Mucosa of rectum (tissue), 2 donors: ENCODE measurements at regions not wholly inside any gene's neighbourhood (a gene's known extent, or its start where the extent isn't known, plus 50 kb on each side); places are given as distances from the start of the nearest gene placed in this dataset.

Experiments used
- H3K27ac ChIP-seq, 2 donors: one replicate each; pipeline ENCODE4 v1.7.0; 2013; ENCODE audit warnings: inconsistent platforms in 2 of 2, low read depth in 2 of 2, low read length in 2 of 2
- H3K27me3 ChIP-seq, 2 donors: one replicate each; pipeline ENCODE4 v1.7.0; 2013; ENCODE audit warnings: low read length in 2 of 2; ENCODE audit not compliant: control insufficient read depth in 2 of 2, insufficient read depth in 2 of 2
- H3K36me3 ChIP-seq, 2 donors: one replicate each; pipeline ENCODE4 v1.7.0; 2013; ENCODE audit warnings: low read length in 2 of 2; ENCODE audit not compliant: control insufficient read depth in 2 of 2, insufficient read depth in 2 of 2
- H3K4me1 ChIP-seq, 2 donors: one replicate each; pipeline ENCODE4 v1.7.0; 2013; ENCODE audit warnings: low read length in 2 of 2, mild to moderate bottlenecking in 1 of 2; ENCODE audit not compliant: control insufficient read depth in 2 of 2, insufficient read depth in 2 of 2
- H3K4me3 ChIP-seq, 2 donors: one replicate each; pipeline ENCODE4 v1.7.0; 2013; ENCODE audit warnings: low read length in 2 of 2
- H3K9ac ChIP-seq, 2 donors: one replicate each; pipeline ENCODE4 v1.7.0; 2013; ENCODE audit warnings: low read length in 2 of 2, low read depth in 1 of 2, mild to moderate bottlenecking in 1 of 2
- H3K9me3 ChIP-seq, 2 donors: one replicate each; pipeline ENCODE4 v1.7.0; 2013; ENCODE audit warnings: low read length in 2 of 2; ENCODE audit not compliant: control insufficient read depth in 2 of 2
- donor health status: healthy.
- donor health status: Normal muscosa, but diverticular disease.

- peaks cover 0 to 2% of the 10 kb centered on the region in 2 donors for H3K9me3 ChIP-seq
- no peak overlapping the region for H3K4me3 ChIP-seq
- H3K36me3 ChIP-seq = no peaks in the 10 kb centered on the region
- H3K27ac ChIP-seq = no peak overlapping the region
- no peaks in the 10 kb centered on the region for H3K27me3 ChIP-seq
- no peaks in the 10 kb centered on the region for H3K4me1 ChIP-seq
- H3K9ac ChIP-seq = no peak overlapping the region
Observed at GRCh38 chr2:60331115-60331809, 222.2 kb downstream of the BCL11A start.

GRCh38 chr2:60329225-60329624 lies 224.2 kb downstream of the BCL11A start:
- Histone ChIP-seq H3K9me3 (peaks cover 2 to 3% of the 10 kb centered on the region in 2 donors), H3K4me1 (no peaks in the 10 kb centered on the region)

GRCh38 chr2:60324536-60324935 lies 228.9 kb downstream of the BCL11A start:
- Histone ChIP-seq H3K4me3 (no peak overlapping the region), H3K27me3 (no peaks in the 10 kb centered on the region), H3K27ac (no peak overlapping the region), H3K9me3 (peaks cover 2 to 3% of the 10 kb centered on the region in 2 donors), H3K36me3 (no peaks in the 10 kb centered on the region), H3K4me1 (no peaks in the 10 kb centered on the region), H3K9ac (no peak overlapping the region)

More at GRCh38 chr2:60329225-60329624, 224.2 kb downstream of the BCL11A start:
- Histone ChIP-seq H3K27me3 (no peaks in the 10 kb centered on the region), H3K27ac (no peak overlapping the region), H3K9ac (no peak overlapping the region), H3K4me3 (no peak overlapping the region), H3K36me3 (no peaks in the 10 kb centered on the region)

GRCh38 chr2:60321816-60322215 lies 231.6 kb downstream of the BCL11A start:
- no peaks in the 10 kb centered on the region for H3K27me3 ChIP-seq
- peaks cover 2 to 3% of the 10 kb centered on the region in 2 donors for H3K9me3 ChIP-seq
- H3K36me3 ChIP-seq = no peaks in the 10 kb centered on the region
- no peaks in the 10 kb centered on the region for H3K4me1 ChIP-seq
- no peak overlapping the region for H3K9ac ChIP-seq
- no peak overlapping the region for H3K4me3 ChIP-seq
- H3K27ac ChIP-seq = no peak overlapping the region

GRCh38 chr2:60320724-60321123 lies 232.7 kb downstream of the BCL11A start:
- no peak overlapping the region for H3K27ac ChIP-seq
- H3K9ac ChIP-seq = no peak overlapping the region
- H3K4me3 ChIP-seq = no peak overlapping the region
- no peaks in the 10 kb centered on the region for H3K36me3 ChIP-seq
- no peaks in the 10 kb centered on the region for H3K9me3 ChIP-seq
- H3K4me1 ChIP-seq = no peaks in the 10 kb centered on the region
- no peaks in the 10 kb centered on the region for H3K27me3 ChIP-seq

- Histone ChIP-seq H3K9ac (no peak overlapping the region), H3K27ac (no peak overlapping the region), H3K4me3 (no peak overlapping the region), H3K27me3 (no peaks in the 10 kb centered on the region), H3K36me3 (no peaks in the 10 kb centered on the region), H3K9me3 (no peaks in the 10 kb centered on the region), H3K4me1 (no peaks in the 10 kb centered on the region)
Observed at GRCh38 chr2:60319031-60319547, 234.4 kb downstream of the BCL11A start.

- no peaks in the 10 kb centered on the region for H3K27me3 ChIP-seq
- H3K27ac ChIP-seq = no peak overlapping the region
- no peaks in the 10 kb centered on the region for H3K9me3 ChIP-seq
- H3K4me1 ChIP-seq = no peaks in the 10 kb centered on the region
- H3K9ac ChIP-seq = no peak overlapping the region
- H3K4me3 ChIP-seq = no peak overlapping the region
- no peaks in the 10 kb centered on the region for H3K36me3 ChIP-seq
Observed at GRCh38 chr2:60318544-60318943, 234.9 kb downstream of the BCL11A start.

- H3K4me3 ChIP-seq = no peak overlapping the region
- H3K9ac ChIP-seq = no peak overlapping the region
- H3K27me3 ChIP-seq = no peaks in the 10 kb centered on the region
- no peaks in the 10 kb centered on the region for H3K36me3 ChIP-seq
- H3K4me1 ChIP-seq = no peaks in the 10 kb centered on the region
- no peaks in the 10 kb centered on the region for H3K9me3 ChIP-seq
- no peak overlapping the region for H3K27ac ChIP-seq
Observed at GRCh38 chr2:60317844-60318243, 235.6 kb downstream of the BCL11A start.

GRCh38 chr2:60317034-60317386 lies 236.4 kb downstream of the BCL11A start:
- no peaks in the 10 kb centered on the region for H3K36me3 ChIP-seq
- no peak overlapping the region for H3K4me3 ChIP-seq
- H3K4me1 ChIP-seq = no peaks in the 10 kb centered on the region
- no peaks in the 10 kb centered on the region for H3K9me3 ChIP-seq
- H3K9ac ChIP-seq = no peak overlapping the region
- no peak overlapping the region for H3K27ac ChIP-seq
- H3K27me3 ChIP-seq = no peaks in the 10 kb centered on the region

DNA sequence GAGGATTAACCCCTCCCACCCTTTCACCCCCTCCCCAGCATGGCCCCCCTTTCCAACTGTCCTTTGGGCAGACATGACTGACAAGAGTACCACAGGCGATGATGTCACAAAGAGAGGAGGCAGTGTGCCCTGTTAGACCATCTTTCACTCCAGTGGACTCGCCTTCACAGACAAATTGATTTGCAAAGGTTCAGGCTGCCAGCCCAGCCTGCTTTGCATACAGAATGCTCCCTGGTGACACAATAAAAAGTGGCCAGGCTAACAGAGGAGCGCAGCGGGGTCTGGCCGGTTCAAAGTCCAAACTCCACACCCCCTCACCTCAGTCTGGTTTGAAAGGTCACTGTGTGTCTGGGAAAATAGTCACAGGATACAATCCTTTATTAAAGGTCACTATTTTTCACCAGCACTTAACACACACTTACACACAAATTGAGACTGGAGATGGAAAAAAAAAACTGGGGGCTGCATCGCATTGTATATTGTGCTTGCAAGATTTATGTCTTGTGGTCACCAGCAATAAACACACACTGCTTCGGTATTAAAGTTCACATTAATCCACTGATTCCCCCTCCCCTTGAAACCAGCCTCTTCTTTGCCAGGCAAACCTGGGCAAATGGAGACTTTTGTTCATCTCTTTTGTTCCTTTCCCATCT lies 236.9 kb downstream of the BCL11A start:
- Histone ChIP-seq H3K9me3 (no peaks in the 10 kb centered on the region), H3K4me3 (no peak overlapping the region), H3K27ac (no peak overlapping the region), H3K9ac (no peak overlapping the region), H3K36me3 (no peaks in the 10 kb centered on the region), H3K4me1 (no peaks in the 10 kb centered on the region), H3K27me3 (no peaks in the 10 kb centered on the region)
